SU-DHL-6 (cell line): ENCODE measurements at regions not wholly inside any gene's neighbourhood (a gene's known extent, or its start where the extent isn't known, plus 50 kb on each side); places are given as distances from the start of the nearest gene placed in this dataset.

Source experiments
- H2AFZ ChIP-seq: fragments of 200-600 bp; sonication (generic); 2 replicates; pipeline ENCODE4 v1.6.1; 2014; ENCODE audit warnings: low read depth, mild to moderate bottlenecking, moderate library complexity, mixed read lengths, antibody characterized with exemption, low read length; ENCODE audit not compliant: severe bottlenecking
- H3F3A ChIP-seq: fragments of 200-600 bp; shearing (Covaris generic); 2 replicates; pipeline ENCODE4 v1.6.0; 2016; ENCODE audit warnings: antibody characterized with exemption, mild to moderate bottlenecking; ENCODE audit not compliant: insufficient read depth
- H3K27ac ChIP-seq: fragments of 200-600 bp; sonication (generic); 2 replicates; pipeline ENCODE4 v1.5.1; 2016; ENCODE audit warnings: low read depth, mild to moderate bottlenecking, low read length, moderate library complexity, mixed read lengths
- H3K27me3 ChIP-seq: fragments of 200-600 bp; sonication (generic), shearing (Covaris generic); 2 replicates; pipeline ENCODE4 v1.6.0; 2014; ENCODE audit warnings: mild to moderate bottlenecking, low read length
- H3K36me3 ChIP-seq: fragments of 200-600 bp; sonication (generic); 2 replicates; pipeline ENCODE4 v1.6.1; 2014; ENCODE audit warnings: mild to moderate bottlenecking, low read length, mixed read lengths
- H3K4me2 ChIP-seq: fragments of 300-600, 200-600 bp; shearing (Covaris generic), sonication (generic); 2 replicates; pipeline ENCODE4 v1.6.0; 2014; ENCODE audit warnings: low read length, low read depth, mild to moderate bottlenecking; ENCODE audit not compliant: poor library complexity, severe bottlenecking
- H3K4me3 ChIP-seq: fragments of 200-600 bp; sonication (generic); 2 replicates; pipeline ENCODE4 v1.5.1; 2014; ENCODE audit warnings: antibody characterized with exemption, low read length, mild to moderate bottlenecking, mixed read lengths; ENCODE audit not compliant: insufficient read depth, poor library complexity, severe bottlenecking
- H3K79me2 ChIP-seq: fragments of 200-600 bp; sonication (generic); 2 replicates; pipeline ENCODE4 v1.6.1; 2014; ENCODE audit warnings: mild to moderate bottlenecking, low read length, moderate library complexity; ENCODE audit not compliant: insufficient read depth
- H3K9ac ChIP-seq: fragments of 200-600 bp; sonication (generic); 2 replicates; pipeline ENCODE4 v1.7.0; 2014; ENCODE audit warnings: mild to moderate bottlenecking, low read length
- H3K9me2 ChIP-seq: fragments of 200-600 bp; sonication (generic); replicated peaks from 2 replicates; pipeline ENCODE4 v1.6.1; 2014; ENCODE audit warnings: low read length; ENCODE audit not compliant: insufficient read depth
- H3K9me3 ChIP-seq: fragments of 200-600 bp; sonication (generic); 2 replicates; pipeline ENCODE4 v1.6.1; 2014; ENCODE audit warnings: low read length, mixed read lengths; ENCODE audit not compliant: insufficient read depth
- H4K20me1 ChIP-seq: fragments of 200-600 bp; sonication (generic); 2 replicates; pipeline ENCODE4 v1.6.1; 2014; ENCODE audit warnings: low read depth, mild to moderate bottlenecking, antibody characterized with exemption, low read length, moderate library complexity, mixed read lengths
- CTCF ChIP-seq: fragments of 200-600 bp; sonication (generic); IDR thresholded peaks from one replicate; pipeline ENCODE4 v1.5.1; 2017; ENCODE audit warnings: antibody characterized with exemption, mild to moderate bottlenecking, low read length, moderate library complexity; ENCODE audit not compliant: insufficient read depth, poor library complexity, severe bottlenecking
- EZH2phosphoT487 ChIP-seq: fragments of 200-600 bp; sonication (generic), shearing (Covaris generic); conservative IDR thresholded peaks from 2 replicates; pipeline ENCODE4 v1.6.1; 2018; ENCODE audit warnings: mild to moderate bottlenecking, antibody characterized with exemption, low read length, moderate library complexity, mixed read lengths

DNA sequence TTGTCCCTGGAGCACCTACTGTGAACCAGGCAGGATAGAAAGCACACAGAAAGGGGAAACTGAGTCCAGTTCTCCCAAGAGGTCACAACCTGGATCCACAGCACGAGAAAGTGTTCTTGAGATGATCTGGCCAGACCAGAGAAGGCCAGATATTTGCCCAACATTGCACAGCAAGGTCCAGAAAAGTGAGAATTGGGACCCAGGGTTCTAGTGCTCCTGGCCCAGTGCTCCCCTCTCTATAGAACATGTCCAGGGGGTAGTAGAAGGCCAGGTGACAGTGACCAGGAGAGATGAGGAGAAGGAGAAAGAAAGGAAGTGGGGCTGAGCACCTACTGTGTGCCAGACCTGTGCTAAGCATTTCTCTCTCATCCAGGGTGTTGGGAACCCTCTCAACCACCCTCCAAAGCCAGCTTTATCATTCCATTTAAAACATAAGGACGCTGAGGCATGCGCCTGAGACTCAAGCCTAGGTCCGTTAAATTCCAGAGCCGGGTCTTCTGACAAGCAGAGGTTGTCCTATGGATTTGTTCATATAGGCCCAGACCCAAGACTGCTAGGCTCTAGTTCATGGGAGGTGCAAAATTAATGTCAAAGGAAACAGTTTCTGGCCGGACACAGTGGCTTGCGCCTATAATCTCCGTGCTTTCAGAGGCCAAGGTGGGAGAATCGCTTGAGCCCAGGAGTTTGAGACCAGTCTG is 128.7 kb downstream of the MN1 start:
- no peak overlapping the region for H3K27ac ChIP-seq

GRCh38 chr22:27673839-27674238 is 127.7 kb downstream of the MN1 start:
- Histone ChIP-seq H3K9me3 (no peaks in the 10 kb centered on the region), H3K27me3 (no peaks in the 10 kb centered on the region), H4K20me1 (no peaks in the 10 kb centered on the region), H3F3A (no peaks in the 10 kb centered on the region), H2AFZ (no peak overlapping the region), H3K9me2 (no peaks in the 10 kb centered on the region), H3K36me3 (no peaks in the 10 kb centered on the region), H3K9ac (no peak overlapping the region), H3K4me3 (no peak overlapping the region), H3K79me2 (no peaks in the 10 kb centered on the region), H3K4me2 (no peak overlapping the region), H3K27ac (no peak overlapping the region)
- TF ChIP-seq EZH2phosphoT487, result no peak
- no peak for TF ChIP-seq CTCF

More for the DNA sequence above, 128.7 kb downstream of the MN1 start:
- TF ChIP-seq CTCF (no peak), EZH2phosphoT487 (no peak)
- H3K27me3 ChIP-seq, result no peaks in the 10 kb centered on the region
- no peaks in the 10 kb centered on the region for H3F3A ChIP-seq
- H3K79me2 ChIP-seq, result no peaks in the 10 kb centered on the region
- no peaks in the 10 kb centered on the region for H4K20me1 ChIP-seq
- H3K9ac ChIP-seq, result no peak overlapping the region
- H3K4me3 ChIP-seq, result no peak overlapping the region
- H3K4me2 ChIP-seq, result no peak overlapping the region
- no peak overlapping the region for H2AFZ ChIP-seq
- H3K9me3 ChIP-seq, result no peaks in the 10 kb centered on the region
- H3K9me2 ChIP-seq, result no peaks in the 10 kb centered on the region
- no peaks in the 10 kb centered on the region for H3K36me3 ChIP-seq

- no peaks in the 10 kb centered on the region for H3F3A ChIP-seq
- H3K36me3 ChIP-seq, result no peaks in the 10 kb centered on the region
- H2AFZ ChIP-seq, result no peak overlapping the region
- H3K9me2 ChIP-seq, result no peaks in the 10 kb centered on the region
- H4K20me1 ChIP-seq, result no peaks in the 10 kb centered on the region
- H3K4me3 ChIP-seq, result no peak overlapping the region
- H3K27me3 ChIP-seq, result no peaks in the 10 kb centered on the region
- no peak overlapping the region for H3K9ac ChIP-seq
- H3K27ac ChIP-seq, result no peak overlapping the region
- H3K9me3 ChIP-seq, result no peaks in the 10 kb centered on the region
- no peak overlapping the region for H3K4me2 ChIP-seq
- H3K79me2 ChIP-seq, result no peaks in the 10 kb centered on the region
- TF ChIP-seq EZH2phosphoT487 (no peak), CTCF (no peak)
These were observed 127.2 kb downstream of the MN1 start for GRCh38 chr22:27674261-27674923.
